Progenitor cell of endocrine pancreas (in vitro differentiated cells): ENCODE measurements at regions not wholly inside any gene's neighbourhood (a gene's known extent, or its start where the extent isn't known, plus 50 kb on each side); places are given as distances from the start of the nearest gene placed in this dataset.

ENCODE experiments used
- DNase-seq: peaks from one replicate; pipeline ENCODE4 v3.0.0; 2021; ENCODE audit warnings: low spot score; ENCODE audit not compliant: unreplicated experiment
- H3K27ac Mint-ChIP-seq: 2 replicates; pipeline ENCODE4 v1.8.0; 2021; ENCODE audit warnings: mild to moderate bottlenecking, moderate library complexity, mixed read lengths
- H3K27me3 Mint-ChIP-seq: 2 replicates; pipeline ENCODE4 v1.8.0; 2021; ENCODE audit warnings: mixed read lengths
- H3K36me3 Mint-ChIP-seq: 2 replicates; pipeline ENCODE4 v1.8.0; 2022; ENCODE audit warnings: mixed read lengths; ENCODE audit not compliant: insufficient read depth
- H3K4me1 Mint-ChIP-seq: 2 replicates; pipeline ENCODE4 v1.8.0; 2021; ENCODE audit warnings: low read depth, mixed read lengths
- H3K4me3 Mint-ChIP-seq: 2 replicates; pipeline ENCODE4 v1.8.0; 2021; ENCODE audit warnings: low read depth, mild to moderate bottlenecking, moderate library complexity, mixed read lengths
- H3K9me3 Mint-ChIP-seq: 2 replicates; pipeline ENCODE4 v1.8.0; 2021; ENCODE audit warnings: low read depth, mixed read lengths
- TF ChIP-seq, protein P1 (sequence below): fragments of 200-600 bp; sonication (generic); IDR thresholded peaks from one replicate; pipeline ENCODE4 v1.5.0; 2021; ENCODE audit warnings: antibody characterized with exemption, mild to moderate bottlenecking; ENCODE audit not compliant: unreplicated experiment

- Mint-ChIP-seq H3K4me3 (no peak overlapping the region), H3K27me3 (no peaks in the 10 kb centered on the region), H3K4me1 (peaks cover 18% of the 10 kb centered on the region), H3K27ac (no peak overlapping the region), H3K9me3 (no peaks in the 10 kb centered on the region), H3K36me3 (peaks cover 3% of the 10 kb centered on the region)
- TF ChIP-seq, protein P1, sequence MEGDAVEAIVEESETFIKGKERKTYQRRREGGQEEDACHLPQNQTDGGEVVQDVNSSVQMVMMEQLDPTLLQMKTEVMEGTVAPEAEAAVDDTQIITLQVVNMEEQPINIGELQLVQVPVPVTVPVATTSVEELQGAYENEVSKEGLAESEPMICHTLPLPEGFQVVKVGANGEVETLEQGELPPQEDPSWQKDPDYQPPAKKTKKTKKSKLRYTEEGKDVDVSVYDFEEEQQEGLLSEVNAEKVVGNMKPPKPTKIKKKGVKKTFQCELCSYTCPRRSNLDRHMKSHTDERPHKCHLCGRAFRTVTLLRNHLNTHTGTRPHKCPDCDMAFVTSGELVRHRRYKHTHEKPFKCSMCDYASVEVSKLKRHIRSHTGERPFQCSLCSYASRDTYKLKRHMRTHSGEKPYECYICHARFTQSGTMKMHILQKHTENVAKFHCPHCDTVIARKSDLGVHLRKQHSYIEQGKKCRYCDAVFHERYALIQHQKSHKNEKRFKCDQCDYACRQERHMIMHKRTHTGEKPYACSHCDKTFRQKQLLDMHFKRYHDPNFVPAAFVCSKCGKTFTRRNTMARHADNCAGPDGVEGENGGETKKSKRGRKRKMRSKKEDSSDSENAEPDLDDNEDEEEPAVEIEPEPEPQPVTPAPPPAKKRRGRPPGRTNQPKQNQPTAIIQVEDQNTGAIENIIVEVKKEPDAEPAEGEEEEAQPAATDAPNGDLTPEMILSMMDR, result no peak
- no peak for DNase-seq
Measured at GRCh38 chr14:71586131-71586897, 345.9 kb upstream of the RGS6 start.

- no peak overlapping the region for H3K27ac Mint-ChIP-seq
- H3K27me3 Mint-ChIP-seq, result no peaks in the 10 kb centered on the region
- H3K4me3 Mint-ChIP-seq, result no peak overlapping the region
- peaks cover 3% of the 10 kb centered on the region for H3K36me3 Mint-ChIP-seq
- no peak for DNase-seq
- peaks cover 19% of the 10 kb centered on the region for H3K4me1 Mint-ChIP-seq
- no peaks in the 10 kb centered on the region for H3K9me3 Mint-ChIP-seq
- TF ChIP-seq, protein P1, result no peak
Measured at GRCh38 chr14:71588028-71588427, 344.2 kb upstream of the RGS6 start.

DNA sequence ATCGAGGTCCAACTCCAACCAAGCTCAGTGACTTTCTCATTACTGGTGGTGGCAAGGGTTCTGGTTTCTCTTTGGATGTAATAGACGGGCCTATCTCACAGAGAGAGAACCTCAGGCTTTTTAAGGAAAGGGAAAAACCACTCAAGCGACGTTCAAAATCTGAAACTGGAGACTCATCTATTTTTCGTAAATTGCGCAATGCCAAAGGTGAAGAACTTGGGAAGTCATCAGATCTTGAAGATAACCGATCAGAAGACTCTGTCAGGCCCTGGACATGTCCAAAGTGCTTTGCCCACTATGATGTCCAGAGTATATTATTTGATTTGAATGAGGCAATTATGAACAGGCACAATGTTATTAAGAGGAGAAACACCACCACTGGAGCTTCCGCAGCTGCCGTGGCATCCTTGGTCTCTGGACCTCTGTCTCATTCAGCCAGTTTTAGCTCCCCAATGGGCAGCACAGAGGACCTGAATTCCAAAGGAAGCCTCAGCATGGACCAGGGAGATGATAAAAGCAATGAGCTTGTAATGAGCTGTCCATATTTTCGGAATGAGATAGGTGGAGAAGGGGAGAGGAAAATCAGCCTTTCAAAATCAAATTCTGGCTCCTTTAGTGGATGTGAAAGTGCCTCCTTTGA is 343.5 kb upstream of the RGS6 start:
- Mint-ChIP-seq H3K27me3 (no peaks in the 10 kb centered on the region), H3K4me3 (no peak overlapping the region), H3K27ac (no peak overlapping the region), H3K36me3 (peaks cover 3% of the 10 kb centered on the region), H3K9me3 (no peaks in the 10 kb centered on the region), H3K4me1 (peaks cover 21% of the 10 kb centered on the region)
- no peak for DNase-seq
- TF ChIP-seq, protein P1, result no peak

GRCh38 chr14:71589609-71590008 is 342.6 kb upstream of the RGS6 start:
- no peaks in the 10 kb centered on the region for H3K27me3 Mint-ChIP-seq
- peaks cover 26% of the 10 kb centered on the region for H3K4me1 Mint-ChIP-seq
- H3K4me3 Mint-ChIP-seq, result no peak overlapping the region
- no peaks in the 10 kb centered on the region for H3K9me3 Mint-ChIP-seq
- TF ChIP-seq, protein P1, result no peak
- H3K36me3 Mint-ChIP-seq, result peaks cover 3% of the 10 kb centered on the region
- no peak for DNase-seq
- no peak overlapping the region for H3K27ac Mint-ChIP-seq

GRCh38 chr14:71590131-71590530 is 342.1 kb upstream of the RGS6 start:
- no peak for DNase-seq
- H3K4me1 Mint-ChIP-seq, result peaks cover 28% of the 10 kb centered on the region
- no peak overlapping the region for H3K4me3 Mint-ChIP-seq
- H3K36me3 Mint-ChIP-seq, result peaks cover 3% of the 10 kb centered on the region
- H3K27ac Mint-ChIP-seq, result no peak overlapping the region
- TF ChIP-seq, protein P1, result no peak
- H3K9me3 Mint-ChIP-seq, result no peaks in the 10 kb centered on the region
- no peaks in the 10 kb centered on the region for H3K27me3 Mint-ChIP-seq
